Prostate gland (tissue), 2 donors: ENCODE measurements at regions not wholly inside any gene's neighbourhood (a gene's known extent, or its start where the extent isn't known, plus 50 kb on each side); places are given as distances from the start of the nearest gene placed in this dataset.

ENCODE experiments used
- DNase-seq: peaks from one replicate; pipeline ENCODE4 v3.0.0-alpha.2; 2019; ENCODE audit warnings: low spot score
- H3K27ac ChIP-seq, 2 donors: fragments of 200-600 bp; sonication (generic); 2 replicates each; pipeline ENCODE4 v1.5.1; 2017 to 2019
- H3K27me3 ChIP-seq: fragments of 200-600 bp; sonication (generic); replicated peaks from 2 replicates; pipeline ENCODE4 v1.5.1; 2019; ENCODE audit not compliant: insufficient read depth
- H3K36me3 ChIP-seq, 2 donors: fragments of 200-600 bp; sonication (generic); 1 replicate in 1 of 2; 2 replicates in 1 of 2; pipeline versions ENCODE4 v1.5.1 to v1.8.1; 2017 to 2019
- H3K4me1 ChIP-seq: fragments of 200-600 bp; sonication (generic); replicated peaks from 2 replicates; pipeline ENCODE4 v1.5.1; 2019
- H3K4me3 ChIP-seq, 2 donors: fragments of 200-600 bp; sonication (generic); 2 replicates each; pipeline ENCODE4 v1.5.1; 2017 to 2019
- H3K9me3 ChIP-seq: fragments of 200-600 bp; sonication (generic); 2 replicates; pipeline ENCODE4 v1.5.1; 2017
- POLR2A ChIP-seq: fragments of 450-650 bp; IDR thresholded peaks from one replicate; pipeline ENCODE4 v1.6.1; 2016; ENCODE audit warnings: antibody characterized with exemption, mild to moderate bottlenecking
- POLR2AphosphoS5 ChIP-seq: sonication (generic); formaldehyde crosslinking; IDR thresholded peaks from one replicate; pipeline ENCODE4 v1.6.1; 2017; ENCODE audit warnings: antibody characterized with exemption
- WGBS: methylation state at CpG from one replicate; pipeline ENCODE4 v1.1.5; 2018; 5-methylcytosine and 5-hydroxymethylcytosine counted together
- intact Hi-C: fragments of 100-400 bp; cut with DNase I; formaldehyde crosslinking; loops from one replicate; pipeline ENCODE4 v1.14.2; 2022
- TF ChIP-seq, protein P1 (sequence below), 4 experiments: fragments of 200-600 bp in 2 of 4; fragments of 450-650 bp in 2 of 4; sonication (generic) in 2 of 4; IDR thresholded peaks; 1 replicate in 3 of 4; 2 replicates in 1 of 4; pipeline ENCODE4 v1.5.1; 2016 to 2019; ENCODE audit warnings: antibody characterized with exemption in 4 of 4, mild to moderate bottlenecking in 2 of 4, moderate library complexity in 2 of 4

DNA sequence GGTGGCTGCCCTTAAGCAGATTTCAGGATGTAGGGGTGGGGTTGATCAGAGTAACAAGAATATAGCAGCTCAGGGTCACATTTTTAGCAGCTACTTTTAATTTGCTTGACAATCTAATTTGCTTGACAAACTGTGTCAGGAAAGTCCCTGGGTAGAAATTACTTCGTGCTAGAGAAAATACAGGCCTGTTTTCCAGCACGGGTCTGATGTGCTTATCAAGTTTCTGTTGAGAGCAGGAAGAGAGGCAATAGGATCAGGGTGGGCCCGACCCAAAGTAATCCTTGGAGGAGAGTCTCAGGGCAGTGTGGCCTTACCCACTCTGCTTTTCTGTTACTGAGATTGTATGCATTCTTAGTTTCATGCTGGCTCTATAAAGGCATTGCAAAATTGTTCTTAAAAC, 221.5 kb downstream of the TSN start:
- Histone ChIP-seq H3K36me3 (no peaks in the 10 kb centered on the region), H3K27me3 (no peaks in the 10 kb centered on the region), H3K27ac (no peak overlapping the region), H3K9me3 (no peaks in the 10 kb centered on the region), H3K4me3 (no peak overlapping the region), H3K4me1 (no peaks in the 10 kb centered on the region)
- no peak for DNase-seq
- WGBS, result 38% methylated on average over 3 of the region's 3 CpGs
- intact Hi-C loops, result no loop called here
- TF ChIP-seq POLR2A (no peak), POLR2AphosphoS5 (no peak)
- TF ChIP-seq, protein P1, sequence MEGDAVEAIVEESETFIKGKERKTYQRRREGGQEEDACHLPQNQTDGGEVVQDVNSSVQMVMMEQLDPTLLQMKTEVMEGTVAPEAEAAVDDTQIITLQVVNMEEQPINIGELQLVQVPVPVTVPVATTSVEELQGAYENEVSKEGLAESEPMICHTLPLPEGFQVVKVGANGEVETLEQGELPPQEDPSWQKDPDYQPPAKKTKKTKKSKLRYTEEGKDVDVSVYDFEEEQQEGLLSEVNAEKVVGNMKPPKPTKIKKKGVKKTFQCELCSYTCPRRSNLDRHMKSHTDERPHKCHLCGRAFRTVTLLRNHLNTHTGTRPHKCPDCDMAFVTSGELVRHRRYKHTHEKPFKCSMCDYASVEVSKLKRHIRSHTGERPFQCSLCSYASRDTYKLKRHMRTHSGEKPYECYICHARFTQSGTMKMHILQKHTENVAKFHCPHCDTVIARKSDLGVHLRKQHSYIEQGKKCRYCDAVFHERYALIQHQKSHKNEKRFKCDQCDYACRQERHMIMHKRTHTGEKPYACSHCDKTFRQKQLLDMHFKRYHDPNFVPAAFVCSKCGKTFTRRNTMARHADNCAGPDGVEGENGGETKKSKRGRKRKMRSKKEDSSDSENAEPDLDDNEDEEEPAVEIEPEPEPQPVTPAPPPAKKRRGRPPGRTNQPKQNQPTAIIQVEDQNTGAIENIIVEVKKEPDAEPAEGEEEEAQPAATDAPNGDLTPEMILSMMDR (IDR thresholded peaks at IDR 0.05), result no peak

DNA sequence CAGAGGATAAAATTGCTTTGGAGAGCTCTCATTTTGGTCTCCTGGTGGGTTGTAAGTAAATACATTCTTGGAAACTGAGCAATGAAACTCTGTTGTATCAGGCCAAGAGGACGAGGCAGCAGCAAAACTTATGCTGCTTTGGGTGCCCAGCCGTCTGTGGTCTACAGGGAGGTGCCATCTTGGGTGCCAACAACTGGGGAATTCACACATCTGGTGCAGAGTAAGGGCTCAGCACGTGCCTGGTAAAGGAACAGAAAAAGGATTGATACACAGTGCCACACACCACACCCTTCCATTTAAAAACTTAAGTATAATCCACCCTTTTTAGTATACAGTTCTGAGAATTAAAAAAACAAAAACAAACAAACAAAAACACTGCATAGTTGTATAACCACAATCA, 221.9 kb downstream of the TSN start:
- H3K36me3 ChIP-seq, result no peaks in the 10 kb centered on the region
- H3K27me3 ChIP-seq, result no peaks in the 10 kb centered on the region
- no peak overlapping the region for H3K27ac ChIP-seq
- TF ChIP-seq POLR2A (no peak), POLR2AphosphoS5 (no peak)
- TF ChIP-seq, protein P1 (IDR thresholded peaks at IDR 0.05), result no peak
- H3K4me3 ChIP-seq, result no peak overlapping the region
- no peaks in the 10 kb centered on the region for H3K4me1 ChIP-seq
- 63% methylated on average over 3 of the region's 3 CpGs for WGBS
- no peaks in the 10 kb centered on the region for H3K9me3 ChIP-seq
- DNase-seq, result no peak
- intact Hi-C loops, result no loop called here

DNA sequence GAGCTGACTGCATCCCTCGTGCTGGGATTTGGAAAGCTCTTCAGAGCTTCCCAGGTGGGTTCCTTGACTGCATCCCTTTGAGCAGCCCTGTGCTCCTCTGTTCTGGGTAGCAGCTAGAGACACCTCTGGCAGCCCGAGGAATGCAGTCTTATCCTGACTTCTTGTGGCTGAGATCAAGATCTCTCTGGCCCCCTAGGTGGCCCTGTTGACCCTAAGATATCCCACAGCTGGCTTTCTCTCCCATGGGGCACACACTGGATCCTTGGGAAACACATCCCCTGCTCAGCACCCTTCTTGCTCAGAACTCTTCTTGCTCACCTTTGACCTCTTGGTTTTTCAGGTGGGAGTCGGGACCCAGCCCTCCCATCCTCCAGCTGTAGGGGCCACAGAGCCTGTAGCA, 237.2 kb downstream of the TSN start:
- Histone ChIP-seq H3K9me3 (no peaks in the 10 kb centered on the region), H3K36me3 (no peaks in the 10 kb centered on the region), H3K4me1 (no peaks in the 10 kb centered on the region), H3K27me3 (no peaks in the 10 kb centered on the region), H3K27ac (no peak overlapping the region), H3K4me3 (no peak overlapping the region)
- TF ChIP-seq POLR2AphosphoS5 (no peak), POLR2A (no peak)
- intact Hi-C loops, result no loop called here
- WGBS, result 74% methylated on average over 3 of the region's 3 CpGs
- DNase-seq, result no peak

DNA sequence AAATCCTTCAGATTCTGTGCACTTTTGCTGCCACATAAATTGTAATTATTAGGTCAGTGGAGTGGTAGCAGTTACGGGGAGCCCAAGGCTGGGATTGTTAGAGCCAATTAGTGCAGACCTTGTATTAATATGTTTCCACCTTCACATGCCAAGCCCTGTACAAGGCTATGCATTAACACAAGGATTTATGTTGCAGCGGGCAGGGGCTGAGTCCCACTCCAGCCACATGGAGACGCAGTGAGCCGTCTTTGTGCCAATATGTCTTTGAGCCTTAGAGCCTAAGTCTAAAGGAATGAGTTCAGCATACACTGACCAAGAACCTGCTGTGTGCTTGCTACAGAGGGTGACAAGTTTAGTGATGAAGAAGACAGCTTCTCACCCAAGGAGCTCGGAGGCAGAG, 238.2 kb downstream of the TSN start:
- H3K9me3 ChIP-seq, result no peaks in the 10 kb centered on the region
- no peak overlapping the region for H3K4me3 ChIP-seq
- TF ChIP-seq POLR2AphosphoS5, result no peak
- TF ChIP-seq POLR2A, result no peak
- TF ChIP-seq, protein P1 (IDR thresholded peaks at IDR 0.05), result no peak
- intact Hi-C loops, result no loop called here
- no peak for DNase-seq
- H3K27ac ChIP-seq, result no peak overlapping the region
- 87% methylated on average over 5 of the region's 5 CpGs for WGBS
- H3K36me3 ChIP-seq, result no peaks in the 10 kb centered on the region
- H3K27me3 ChIP-seq, result no peaks in the 10 kb centered on the region
- no peaks in the 10 kb centered on the region for H3K4me1 ChIP-seq

DNA sequence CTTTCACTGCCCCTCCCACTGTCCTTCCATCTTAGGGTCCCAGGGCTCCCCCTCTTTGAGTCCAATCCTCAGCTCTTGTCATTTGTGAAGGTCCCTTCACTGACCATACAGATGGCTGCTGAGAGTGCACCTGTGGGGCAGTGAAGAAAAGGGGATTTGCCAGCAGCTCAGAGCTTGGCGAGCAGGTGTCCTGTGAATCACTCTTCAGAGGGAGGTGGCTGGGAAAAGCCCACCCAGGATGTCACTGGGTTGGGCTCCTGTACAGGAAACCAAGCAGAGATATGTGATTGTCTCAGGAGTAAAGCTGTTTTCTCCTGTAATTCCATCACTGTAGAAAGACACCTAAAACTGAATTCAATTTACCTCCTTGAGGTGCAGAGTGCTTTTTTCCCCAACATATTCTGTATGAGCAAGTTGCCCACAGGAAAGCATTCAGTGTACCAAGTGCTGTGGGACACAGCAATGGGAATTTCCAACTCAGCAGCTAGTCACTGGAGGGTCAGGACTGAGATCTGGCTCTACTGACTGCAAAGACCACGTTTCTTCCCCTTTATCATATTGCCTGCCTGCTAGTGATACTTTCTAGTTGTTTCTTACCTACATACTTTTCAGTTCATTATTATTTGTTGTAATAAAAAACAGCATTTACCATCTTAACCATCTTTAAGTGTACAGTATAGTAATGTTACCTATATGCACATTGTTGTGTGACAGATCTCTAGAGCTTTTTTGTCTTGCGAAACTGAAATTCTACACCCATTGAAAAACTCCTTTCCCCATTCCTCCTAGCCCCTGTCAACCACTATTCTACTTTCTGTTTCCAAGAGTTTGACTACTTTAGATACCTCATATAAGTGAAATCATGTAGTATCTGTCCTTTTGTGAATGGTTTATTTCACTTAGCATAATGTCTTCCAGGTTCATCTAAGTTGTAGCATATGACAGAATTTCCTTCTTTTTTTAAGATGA, 239.1 kb downstream of the TSN start:
- intact Hi-C loops, result no loop called here
- H3K9me3 ChIP-seq, result no peaks in the 10 kb centered on the region
- no peak for DNase-seq
- no peak overlapping the region for H3K4me3 ChIP-seq
- H3K27me3 ChIP-seq, result no peaks in the 10 kb centered on the region
- H3K36me3 ChIP-seq, result no peaks in the 10 kb centered on the region
- WGBS, result 65% methylated on average over 3 of the region's 3 CpGs
- TF ChIP-seq, protein P1 (IDR thresholded peaks at IDR 0.05), result no peak
- no peak for TF ChIP-seq POLR2A
- TF ChIP-seq POLR2AphosphoS5, result no peak
- H3K4me1 ChIP-seq, result no peaks in the 10 kb centered on the region
- H3K27ac ChIP-seq, result no peak overlapping the region
